MV-4-11 (cell line): ENCODE measurements at regions not wholly inside any gene's neighbourhood (a gene's known extent, or its start where the extent isn't known, plus 50 kb on each side); places are given as distances from the start of the nearest gene placed in this dataset.
"Not testable (repeated sequence)": the region's sequence is repeated elsewhere in the genome, so short reads cannot be mapped to it uniquely, and the experiment has no call there.

Source experiments
- DNase-seq: peaks from one replicate; lab custom pipeline; 2025; lab: John Stamatoyannopoulos, UW

GRCh38 chr3:118168175-118168574 is 866.5 kb downstream of the IGSF11 start:
- DNase-seq = no peak

- DNase-seq = no peak
Observed at GRCh38 chr3:118171236-118171852, 863.3 kb downstream of the IGSF11 start.

- no peak for DNase-seq
Observed at GRCh38 chr3:118180853-118181252, 853.8 kb downstream of the IGSF11 start.

GRCh38 chr3:118181274-118181673 is 853.4 kb downstream of the IGSF11 start:
- no peak for DNase-seq

DNA sequence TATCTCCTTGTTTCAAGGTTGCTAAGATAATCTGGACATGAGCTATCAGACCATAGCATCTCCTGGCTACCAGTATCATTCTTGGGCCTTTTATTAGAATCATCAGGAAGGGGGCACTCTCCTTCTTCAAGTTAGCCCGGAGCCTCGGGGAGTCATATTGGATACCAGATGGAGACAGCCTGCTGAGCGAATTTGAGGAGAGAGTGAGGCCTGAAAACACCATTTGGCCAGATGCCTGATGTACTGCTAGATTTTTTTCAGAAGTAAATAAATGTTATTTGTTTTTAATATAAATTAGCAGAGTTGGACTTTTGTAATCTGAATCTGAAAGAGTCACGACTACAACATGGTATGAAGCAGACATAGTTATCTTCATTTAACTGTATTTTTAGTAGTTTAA is 848.6 kb downstream of the IGSF11 start:
- DNase-seq = no peak

GRCh38 chr3:118187221-118187620 is 847.4 kb downstream of the IGSF11 start:
- no peak for DNase-seq

GRCh38 chr3:118196183-118196582 is 838.5 kb downstream of the IGSF11 start:
- DNase-seq = no peak

- no peak for DNase-seq
Observed at GRCh38 chr3:118199044-118199443, 835.6 kb downstream of the IGSF11 start.

DNA sequence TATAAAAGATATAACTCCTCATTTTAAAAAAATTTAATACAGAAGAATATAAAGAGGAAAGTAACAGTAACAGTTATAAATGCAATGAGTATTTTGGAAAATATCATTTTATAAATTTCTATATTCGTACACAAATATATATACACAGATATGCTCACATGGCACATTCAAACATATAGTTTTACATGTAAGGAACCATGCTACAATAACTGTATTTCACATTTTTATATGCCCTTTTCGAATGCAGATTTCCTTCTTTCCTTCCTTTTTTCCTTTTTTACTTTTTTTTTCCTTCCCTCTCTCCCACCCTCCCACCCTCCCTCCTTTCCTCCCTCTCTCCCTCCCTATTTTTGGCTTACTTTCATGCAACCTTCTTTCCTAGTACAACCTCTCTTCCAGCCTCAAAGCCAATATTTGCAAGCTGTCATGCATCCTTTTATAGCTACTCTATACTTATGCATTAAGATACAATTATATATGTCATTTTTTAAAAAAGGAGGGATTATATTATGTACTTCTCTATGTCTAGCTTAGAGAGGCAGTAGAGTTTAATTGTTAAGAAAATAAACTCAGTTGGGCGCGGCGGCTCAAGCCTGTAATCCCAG is 830.5 kb downstream of the IGSF11 start:
- no peak for DNase-seq

- no peak for DNase-seq
Observed at GRCh38 chr3:118207271-118207670, 827.4 kb downstream of the IGSF11 start.

- no peak for DNase-seq
Observed at GRCh38 chr3:118208642-118209041, 826.0 kb downstream of the IGSF11 start.

DNA sequence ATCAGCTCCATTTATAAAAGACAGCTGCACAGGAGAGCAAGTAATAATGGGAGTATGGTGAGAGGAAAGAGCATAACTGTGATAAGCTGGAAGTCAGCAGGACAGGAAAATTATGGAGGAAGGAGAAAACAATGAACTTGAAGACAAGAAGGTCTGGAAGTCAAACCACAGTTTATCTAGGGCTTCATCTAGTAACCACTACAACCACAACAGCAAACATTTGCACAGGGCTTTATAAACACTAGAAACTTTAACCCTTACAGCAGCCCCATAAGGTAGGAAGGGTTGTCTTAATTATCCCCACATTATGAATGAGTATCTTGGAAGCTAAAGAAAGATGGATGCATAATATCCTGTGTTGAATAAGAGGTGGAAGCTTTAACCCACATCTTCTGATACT is 820.8 kb downstream of the IGSF11 start:
- DNase-seq = no peak

- DNase-seq = no peak
Observed at GRCh38 chr3:118226206-118226605, 808.4 kb downstream of the IGSF11 start.

GRCh38 chr3:118227191-118227590 is 807.5 kb downstream of the IGSF11 start:
- DNase-seq = no peak

DNA sequence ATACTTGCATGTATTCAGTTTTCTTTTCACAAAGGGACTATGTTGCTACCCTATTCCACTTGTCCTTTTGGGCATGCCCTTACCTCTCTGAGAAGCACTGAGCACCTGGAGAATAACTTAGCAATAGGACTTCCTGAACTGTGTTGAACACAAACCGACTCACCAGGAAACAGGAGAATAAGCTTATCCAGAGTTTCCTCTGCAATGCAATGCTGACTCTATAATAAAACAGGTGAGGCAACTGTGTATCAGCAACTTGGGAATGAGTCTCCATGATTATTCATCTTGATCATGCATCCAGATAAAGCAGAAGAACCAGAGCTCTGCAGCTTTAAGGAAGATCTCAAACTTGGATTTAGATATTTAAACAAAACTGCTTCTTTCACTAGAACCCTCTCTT is 806.5 kb downstream of the IGSF11 start:
- no peak for DNase-seq

GRCh38 chr3:118229196-118229595 is 805.5 kb downstream of the IGSF11 start:
- no peak for DNase-seq

- DNase-seq = no peak
Observed at GRCh38 chr3:118231578-118231977, 803.1 kb downstream of the IGSF11 start.

GRCh38 chr3:118239253-118239652 is 795.4 kb downstream of the IGSF11 start:
- DNase-seq = no peak

GRCh38 chr3:118244761-118245160 is 789.9 kb downstream of the IGSF11 start:
- DNase-seq = no peak

DNA sequence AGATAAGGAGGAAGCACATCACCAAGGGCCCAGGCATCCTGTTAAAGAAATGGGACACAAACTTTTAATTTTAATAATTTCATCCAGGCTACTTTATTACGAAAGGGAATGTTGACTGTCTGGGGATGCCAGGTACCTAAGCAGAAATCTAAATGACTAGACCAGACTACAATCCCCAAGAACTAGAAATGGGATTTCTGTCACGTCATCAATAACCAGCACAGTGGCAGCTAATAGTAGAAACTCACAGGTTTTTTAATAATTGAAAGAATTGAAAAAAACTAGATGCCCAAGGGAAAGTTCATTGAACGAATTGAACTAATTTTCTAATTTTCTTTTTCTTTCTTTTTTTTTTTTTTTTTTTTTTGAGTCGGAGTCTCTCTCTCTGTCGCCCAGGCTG is 789.3 kb downstream of the IGSF11 start:
- DNase-seq = no peak

DNA sequence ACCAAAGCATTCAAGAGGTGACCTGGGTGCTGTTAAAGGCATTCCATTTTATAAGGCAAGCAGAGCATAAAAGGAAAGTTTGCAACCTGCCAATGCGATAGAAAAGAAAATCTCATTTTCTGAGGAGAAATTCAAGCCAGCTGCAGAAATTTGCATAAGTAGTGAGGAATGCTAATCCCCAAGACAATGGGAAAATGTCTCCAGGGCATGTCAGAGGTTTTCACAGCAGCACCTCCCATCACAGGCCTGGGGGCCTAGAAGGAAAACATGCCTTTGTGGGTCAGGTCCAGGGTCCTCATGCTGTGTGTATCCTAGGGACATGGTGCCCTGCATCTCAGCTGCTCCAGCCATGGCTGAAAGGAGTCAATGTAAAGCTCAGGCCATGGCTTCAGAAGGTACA is 775.8 kb downstream of the IGSF11 start:
- DNase-seq = not testable (repeated sequence)

DNA sequence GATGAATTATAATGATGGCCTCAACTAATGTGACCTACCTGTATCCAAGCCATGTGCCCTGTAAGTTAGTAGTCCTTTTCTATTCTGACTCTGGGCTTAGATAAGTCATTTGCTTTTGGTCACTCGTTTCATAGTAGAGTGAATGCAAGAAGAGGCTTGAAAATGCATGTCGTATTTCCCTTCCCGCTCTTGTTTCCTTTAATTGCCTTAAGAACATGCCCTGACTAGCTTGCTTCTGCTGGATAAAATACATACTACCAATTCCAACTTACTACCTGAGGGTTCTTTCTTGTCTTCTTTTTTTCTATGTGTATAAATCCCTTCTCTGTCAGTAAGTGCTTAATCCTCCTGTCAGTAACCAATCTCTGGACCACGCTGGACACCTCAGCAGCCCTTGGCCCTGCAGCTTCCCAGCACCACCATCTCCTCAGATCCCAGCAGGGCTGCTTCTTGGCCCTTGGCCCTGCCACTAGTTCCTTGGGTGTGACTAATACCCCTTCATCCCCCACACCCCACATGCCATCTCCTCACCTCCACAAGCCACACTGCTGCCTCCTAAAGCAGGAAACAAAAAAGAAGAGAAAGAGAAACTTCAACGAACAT is 771.7 kb downstream of the IGSF11 start:
- no peak for DNase-seq

- peak; percentile 49 for DNase-seq
Observed at GRCh38 chr3:118267588-118267987, 767.1 kb downstream of the IGSF11 start.
